ENCODE measurements at regions not wholly inside any gene's neighbourhood (a gene's known extent, or its start where the extent isn't known, plus 50 kb on each side); places are given as distances from the start of the nearest gene placed in this dataset.

DNA sequence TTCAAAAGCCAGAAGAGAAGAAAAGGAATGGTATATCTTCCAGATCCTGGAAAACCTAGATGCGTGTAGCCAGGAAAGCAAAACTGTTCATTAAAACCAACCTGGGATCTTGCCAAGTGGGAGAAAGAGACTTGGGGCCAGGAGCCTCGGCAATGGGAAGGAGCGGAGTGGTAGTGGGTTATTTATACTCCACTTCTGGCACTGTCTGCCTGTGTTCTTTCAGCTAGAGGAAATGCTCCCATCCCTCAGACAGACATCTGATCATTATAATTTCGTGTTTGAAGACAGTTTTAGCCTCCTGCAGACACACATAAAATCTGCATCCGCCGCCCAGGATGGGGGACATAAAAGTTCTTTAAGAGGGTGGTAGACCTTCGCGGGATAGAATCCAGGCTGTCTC is 421.6 kb downstream of the RPS24 start:
- Histone ChIP-seq H3K4me3 (ENCODE audit: low read length in 3 of 3) (no peak overlapping the region), H3K27me3 (ENCODE audit: control insufficient read depth in 3 of 3, insufficient read depth in 3 of 3, low read length in 3 of 3) (peaks cover 0 to 6% (median 0%) of the 10 kb centered on the region in 3 donors), H3K27ac (ENCODE audit: low read depth, low read length) (no peak overlapping the region), H3K36me3 (ENCODE audit: control insufficient read depth in 3 of 3, insufficient read depth in 3 of 3, low read length in 3 of 3) (no peaks in the 10 kb centered on the region), H3K4me1 (ENCODE audit: control insufficient read depth in 3 of 3, insufficient read depth in 3 of 3, low read length in 3 of 3) (peaks cover 0 to 3% (median 0%) of the 10 kb centered on the region in 3 donors), H3K9me3 (ENCODE audit: control insufficient read depth in 3 of 3, low read length in 3 of 3) (no peaks in the 10 kb centered on the region), H3K9ac (ENCODE audit: low read depth in 1 of 3, low read length in 3 of 3) (no peak overlapping the region)

DNA sequence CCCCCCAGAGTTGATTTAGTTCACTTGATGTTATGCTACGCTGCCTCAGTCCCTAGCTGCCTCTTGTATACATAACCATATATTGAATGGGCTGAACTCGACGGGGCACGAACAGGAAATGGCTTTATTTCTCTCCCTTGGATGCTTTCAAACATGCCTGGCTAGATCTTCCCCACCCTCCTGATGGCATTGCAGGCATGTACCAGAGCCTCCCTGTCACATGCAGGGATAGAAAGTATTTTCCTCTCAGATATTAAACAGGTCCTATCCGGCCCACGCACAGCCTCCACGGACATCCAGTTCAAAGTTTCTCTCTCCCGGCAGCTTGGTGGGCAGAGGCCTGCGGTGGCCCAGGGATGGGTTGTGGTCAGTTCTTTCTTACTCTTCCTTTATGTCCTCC is 422.1 kb downstream of the RPS24 start:
- Histone ChIP-seq H3K27ac (ENCODE audit: low read depth, low read length) (no peak overlapping the region), H3K27me3 (ENCODE audit: control insufficient read depth in 3 of 3, insufficient read depth in 3 of 3, low read length in 3 of 3) (peaks cover 0 to 5% (median 0%) of the 10 kb centered on the region in 3 donors), H3K9ac (ENCODE audit: low read depth in 1 of 3, low read length in 3 of 3) (no peak overlapping the region), H3K9me3 (ENCODE audit: control insufficient read depth in 3 of 3, low read length in 3 of 3) (no peaks in the 10 kb centered on the region), H3K4me3 (ENCODE audit: low read length in 3 of 3) (no peak overlapping the region), H3K4me1 (ENCODE audit: control insufficient read depth in 3 of 3, insufficient read depth in 3 of 3, low read length in 3 of 3) (peaks cover 0 to 3% (median 0%) of the 10 kb centered on the region in 3 donors), H3K36me3 (ENCODE audit: control insufficient read depth in 3 of 3, insufficient read depth in 3 of 3, low read length in 3 of 3) (no peaks in the 10 kb centered on the region)

DNA sequence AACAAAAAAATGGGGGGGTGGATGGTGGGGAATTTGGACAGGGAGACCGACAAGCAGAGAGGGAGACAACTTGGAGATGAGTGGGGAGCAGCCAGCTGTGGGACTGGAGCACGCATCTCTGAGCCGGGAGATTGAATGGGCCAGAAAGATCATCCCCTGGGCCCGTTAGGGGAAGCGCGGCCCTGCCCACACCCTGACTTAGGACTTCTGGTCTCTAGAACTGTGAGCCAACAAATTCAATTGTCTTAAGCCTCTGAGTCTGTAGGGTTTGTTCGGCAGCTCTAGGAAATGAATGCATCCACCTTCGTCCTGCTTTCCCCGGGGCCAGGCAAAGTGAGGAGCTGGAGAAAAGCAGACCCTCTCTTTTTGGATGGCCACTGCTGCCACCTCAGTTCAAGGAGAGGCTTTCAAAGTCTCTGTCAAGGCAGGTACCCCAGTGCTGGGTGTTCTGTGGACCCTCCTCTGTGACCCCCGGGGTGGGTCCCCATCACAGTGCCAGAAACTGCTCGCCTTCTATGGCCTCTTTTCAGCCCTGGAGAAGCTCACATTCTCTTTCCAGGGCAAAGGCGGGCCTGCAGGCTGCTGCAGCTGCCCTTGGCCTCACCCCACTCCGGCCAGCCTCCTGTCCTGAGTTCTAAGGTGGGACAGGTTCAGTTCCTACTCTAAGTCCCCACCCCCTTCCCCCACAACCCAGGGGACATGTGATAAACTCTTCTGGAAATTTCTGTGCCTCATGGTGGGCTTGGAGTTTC is 423.2 kb downstream of the RPS24 start:
- Histone ChIP-seq H3K4me3 (ENCODE audit: low read length in 3 of 3) (no peak overlapping the region), H3K4me1 (ENCODE audit: control insufficient read depth in 3 of 3, insufficient read depth in 3 of 3, low read length in 3 of 3) (no peaks in the 10 kb centered on the region), H3K27me3 (ENCODE audit: control insufficient read depth in 3 of 3, insufficient read depth in 3 of 3, low read length in 3 of 3) (peaks cover 0 to 3% (median 0%) of the 10 kb centered on the region in 3 donors), H3K9me3 (ENCODE audit: control insufficient read depth in 3 of 3, low read length in 3 of 3) (no peaks in the 10 kb centered on the region), H3K9ac (ENCODE audit: low read depth in 1 of 3, low read length in 3 of 3) (no peak overlapping the region), H3K27ac (ENCODE audit: low read depth, low read length) (no peak overlapping the region), H3K36me3 (ENCODE audit: control insufficient read depth in 3 of 3, insufficient read depth in 3 of 3, low read length in 3 of 3) (no peaks in the 10 kb centered on the region)

DNA sequence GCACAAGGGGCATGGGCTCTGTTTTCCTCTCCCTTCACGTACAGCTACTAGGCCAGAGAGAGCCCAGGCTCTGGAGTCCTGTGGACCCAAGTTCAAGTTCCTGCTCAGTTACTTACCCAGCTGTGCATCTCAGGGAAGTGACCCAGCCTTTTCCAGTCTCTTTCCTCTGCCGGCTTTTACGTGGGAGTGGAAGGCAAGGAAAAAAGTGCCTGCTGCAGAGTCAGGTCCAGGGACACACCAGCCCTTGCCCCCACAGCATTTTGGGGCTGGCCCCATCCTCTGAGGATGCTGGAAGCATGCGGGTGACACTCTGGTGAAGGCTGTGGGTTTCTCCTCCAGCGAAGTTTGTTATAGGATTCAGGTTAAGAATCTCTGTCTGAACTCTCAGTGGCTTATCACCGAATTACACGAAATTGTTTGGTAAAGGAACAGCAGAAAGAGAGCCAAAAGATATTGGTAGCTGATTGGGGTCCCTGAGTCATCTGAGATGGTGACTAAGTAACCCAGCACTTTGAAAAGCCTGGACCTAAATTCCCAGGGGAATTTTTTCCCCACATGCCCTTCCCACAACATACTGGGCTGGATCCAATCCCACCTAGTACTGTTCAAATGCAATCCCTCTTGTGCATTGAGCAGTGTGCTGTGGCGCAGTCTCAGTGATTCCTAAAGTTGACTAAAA is 424.3 kb downstream of the RPS24 start:
- Histone ChIP-seq H3K27ac (ENCODE audit: low read depth, low read length) (no peak overlapping the region), H3K4me1 (ENCODE audit: control insufficient read depth in 3 of 3, insufficient read depth in 3 of 3, low read length in 3 of 3) (no peaks in the 10 kb centered on the region), H3K36me3 (ENCODE audit: control insufficient read depth in 3 of 3, insufficient read depth in 3 of 3, low read length in 3 of 3) (no peaks in the 10 kb centered on the region), H3K27me3 (ENCODE audit: control insufficient read depth in 3 of 3, insufficient read depth in 3 of 3, low read length in 3 of 3) (peaks cover 0 to 4% (median 0%) of the 10 kb centered on the region in 3 donors), H3K9ac (ENCODE audit: low read depth in 1 of 3, low read length in 3 of 3) (no peak overlapping the region), H3K9me3 (ENCODE audit: control insufficient read depth in 3 of 3, low read length in 3 of 3) (no peaks in the 10 kb centered on the region), H3K4me3 (ENCODE audit: low read length in 3 of 3) (no peak overlapping the region)

DNA sequence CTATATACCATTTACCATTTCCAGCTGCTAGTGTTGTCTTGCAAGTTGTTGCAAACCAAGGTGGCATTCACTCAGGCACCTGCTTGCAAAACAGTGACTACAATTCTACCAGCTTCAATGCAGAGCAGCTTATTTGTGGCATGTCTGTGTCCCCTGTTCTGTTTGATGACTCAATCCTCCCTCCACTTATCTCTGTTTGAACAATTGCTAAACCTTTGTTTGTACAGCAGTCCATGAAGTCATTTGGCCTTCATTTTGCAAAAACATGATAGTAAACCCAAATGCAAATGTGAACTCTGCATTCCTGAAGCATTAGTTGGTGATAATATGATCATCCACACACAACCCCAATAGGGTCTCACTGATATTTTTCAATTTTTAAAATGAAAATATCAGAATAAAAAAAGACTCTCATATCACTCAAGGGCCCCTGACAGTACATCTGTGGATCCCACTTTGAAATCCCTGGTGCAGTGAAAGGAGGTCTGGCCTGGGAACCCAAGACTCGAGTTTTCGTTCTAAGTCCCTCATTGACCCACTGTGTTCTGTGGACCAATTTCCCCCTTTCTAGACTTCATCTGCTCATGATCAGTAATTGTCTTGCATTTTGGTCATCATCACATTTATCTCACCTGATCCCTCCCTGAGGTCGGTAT is 425.4 kb downstream of the RPS24 start:
- no peak overlapping the region for H3K9ac ChIP-seq (ENCODE audit: low read depth in 1 of 3, low read length in 3 of 3)
- no peaks in the 10 kb centered on the region for H3K4me1 ChIP-seq (ENCODE audit: control insufficient read depth in 3 of 3, insufficient read depth in 3 of 3, low read length in 3 of 3)
- H3K27me3 ChIP-seq (ENCODE audit: control insufficient read depth in 3 of 3, insufficient read depth in 3 of 3, low read length in 3 of 3) = peaks cover 0 to 4% (median 0%) of the 10 kb centered on the region in 3 donors
- no peak overlapping the region for H3K4me3 ChIP-seq (ENCODE audit: low read length in 3 of 3)
- H3K9me3 ChIP-seq (ENCODE audit: control insufficient read depth in 3 of 3, low read length in 3 of 3) = no peaks in the 10 kb centered on the region
- no peaks in the 10 kb centered on the region for H3K36me3 ChIP-seq (ENCODE audit: control insufficient read depth in 3 of 3, insufficient read depth in 3 of 3, low read length in 3 of 3)
- H3K27ac ChIP-seq (ENCODE audit: low read depth, low read length) = no peak overlapping the region

DNA sequence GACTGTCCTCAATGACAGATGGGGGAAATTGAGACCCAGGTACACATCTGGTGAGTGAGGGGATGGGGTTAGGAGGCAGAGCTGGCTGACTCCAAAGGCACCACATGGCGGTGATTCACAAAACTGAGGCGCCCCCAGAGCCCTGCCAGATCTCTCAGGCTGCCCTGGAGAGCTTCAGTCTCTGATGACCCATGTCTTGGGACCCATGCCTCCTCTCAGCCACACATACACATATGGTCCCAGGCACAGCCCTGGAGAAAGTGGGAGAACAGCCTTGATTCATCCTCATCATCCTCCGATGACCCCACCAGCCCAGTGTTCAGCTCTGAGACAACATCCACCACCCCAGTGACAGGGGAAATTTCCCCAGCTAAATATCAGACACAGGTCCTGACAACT is 426.0 kb downstream of the RPS24 start:
- Histone ChIP-seq H3K36me3 (ENCODE audit: control insufficient read depth in 3 of 3, insufficient read depth in 3 of 3, low read length in 3 of 3) (no peaks in the 10 kb centered on the region), H3K9me3 (ENCODE audit: control insufficient read depth in 3 of 3, low read length in 3 of 3) (no peaks in the 10 kb centered on the region), H3K27me3 (ENCODE audit: control insufficient read depth in 3 of 3, insufficient read depth in 3 of 3, low read length in 3 of 3) (peaks cover 0 to 4% (median 0%) of the 10 kb centered on the region in 3 donors), H3K9ac (ENCODE audit: low read depth in 1 of 3, low read length in 3 of 3) (no peak overlapping the region), H3K4me1 (ENCODE audit: control insufficient read depth in 3 of 3, insufficient read depth in 3 of 3, low read length in 3 of 3) (no peaks in the 10 kb centered on the region), H3K4me3 (ENCODE audit: low read length in 3 of 3) (no peak overlapping the region), H3K27ac (ENCODE audit: low read depth, low read length) (no peak overlapping the region)

DNA sequence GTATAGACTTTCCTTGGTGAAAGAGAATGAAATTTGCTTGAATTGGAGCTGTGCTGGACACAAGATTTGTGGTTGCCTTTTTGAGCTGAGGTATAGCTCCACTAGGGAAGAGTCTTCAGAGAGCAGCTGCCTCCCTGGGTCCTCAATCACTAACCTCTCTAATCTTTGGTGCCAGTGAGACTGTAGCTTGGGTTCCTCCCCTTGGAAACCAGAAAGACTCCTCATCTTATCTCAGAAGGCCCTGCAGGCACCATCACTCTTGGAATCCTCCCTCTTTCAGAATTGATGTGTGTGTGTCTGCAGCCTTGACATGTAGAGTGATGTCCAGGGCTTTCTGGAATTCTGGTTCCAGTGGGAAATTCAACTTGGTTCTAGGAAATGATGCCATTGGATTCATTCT is 426.5 kb downstream of the RPS24 start:
- H3K4me3 ChIP-seq (ENCODE audit: low read length in 3 of 3) = no peak overlapping the region
- no peaks in the 10 kb centered on the region for H3K36me3 ChIP-seq (ENCODE audit: control insufficient read depth in 3 of 3, insufficient read depth in 3 of 3, low read length in 3 of 3)
- H3K27ac ChIP-seq (ENCODE audit: low read depth, low read length) = no peak overlapping the region
- no peaks in the 10 kb centered on the region for H3K9me3 ChIP-seq (ENCODE audit: control insufficient read depth in 3 of 3, low read length in 3 of 3)
- H3K4me1 ChIP-seq (ENCODE audit: control insufficient read depth in 3 of 3, insufficient read depth in 3 of 3, low read length in 3 of 3) = no peaks in the 10 kb centered on the region
- H3K27me3 ChIP-seq (ENCODE audit: control insufficient read depth in 3 of 3, insufficient read depth in 3 of 3, low read length in 3 of 3) = peaks cover 0 to 2% (median 0%) of the 10 kb centered on the region in 3 donors
- no peak overlapping the region for H3K9ac ChIP-seq (ENCODE audit: low read depth in 1 of 3, low read length in 3 of 3)

DNA sequence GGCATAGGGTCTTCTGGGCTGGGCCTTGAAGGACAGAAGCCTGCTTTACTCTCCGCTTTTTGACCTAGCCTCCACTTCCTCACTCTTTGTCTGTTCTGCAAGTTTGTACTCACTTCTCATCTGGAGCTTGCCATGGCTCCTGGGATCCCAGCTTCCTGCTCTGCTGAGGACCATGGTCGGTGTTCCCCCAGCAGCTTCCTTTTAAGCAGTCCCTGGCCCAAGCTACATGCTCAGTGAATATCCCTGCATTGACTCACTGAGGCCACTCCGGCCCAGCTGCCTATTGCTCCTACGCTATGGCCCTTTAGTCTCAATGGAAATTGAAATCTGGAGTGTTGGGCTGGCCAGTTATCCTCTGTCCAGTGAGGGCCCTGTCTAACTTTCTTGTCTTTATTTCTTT is 427.7 kb downstream of the RPS24 start:
- no peak overlapping the region for H3K9ac ChIP-seq (ENCODE audit: low read depth in 1 of 3, low read length in 3 of 3)
- no peak overlapping the region for H3K27ac ChIP-seq (ENCODE audit: low read depth, low read length)
- no peaks in the 10 kb centered on the region for H3K9me3 ChIP-seq (ENCODE audit: control insufficient read depth in 3 of 3, low read length in 3 of 3)

DNA sequence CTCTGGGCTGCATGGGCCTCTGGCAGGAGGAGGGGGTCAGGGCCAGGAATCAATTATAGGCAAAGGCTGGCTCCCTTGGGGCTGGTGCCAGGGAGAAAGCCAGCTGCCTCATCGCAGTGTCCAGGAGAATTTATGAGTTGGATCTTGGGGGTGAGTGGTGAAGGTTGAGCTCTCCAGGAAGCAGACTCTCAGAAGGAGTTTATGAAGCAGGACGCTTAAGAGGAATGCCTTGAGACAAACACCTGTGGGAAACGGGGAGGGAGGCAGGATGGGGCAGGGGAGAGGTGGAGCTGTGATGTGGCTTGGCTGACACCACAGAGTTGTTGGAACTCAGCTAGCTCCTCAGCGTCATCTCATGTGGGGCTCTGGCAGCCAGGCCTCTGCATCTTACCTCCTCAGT is 428.5 kb downstream of the RPS24 start:
- H3K9me3 ChIP-seq (ENCODE audit: control insufficient read depth in 3 of 3, low read length in 3 of 3) = no peaks in the 10 kb centered on the region
- H3K27me3 ChIP-seq (ENCODE audit: control insufficient read depth in 3 of 3, insufficient read depth in 3 of 3, low read length in 3 of 3) = peaks cover 0 to 2% (median 0%) of the 10 kb centered on the region in 3 donors
- H3K27ac ChIP-seq (ENCODE audit: low read depth, low read length) = no peak overlapping the region
- H3K4me3 ChIP-seq (ENCODE audit: low read length in 3 of 3) = no peak overlapping the region
- no peaks in the 10 kb centered on the region for H3K36me3 ChIP-seq (ENCODE audit: control insufficient read depth in 3 of 3, insufficient read depth in 3 of 3, low read length in 3 of 3)
- H3K9ac ChIP-seq (ENCODE audit: low read depth in 1 of 3, low read length in 3 of 3) = no peak overlapping the region
- no peaks in the 10 kb centered on the region for H3K4me1 ChIP-seq (ENCODE audit: control insufficient read depth in 3 of 3, insufficient read depth in 3 of 3, low read length in 3 of 3)

More for the DNA sequence above, 427.7 kb downstream of the RPS24 start:
- H3K36me3 ChIP-seq (ENCODE audit: control insufficient read depth in 3 of 3, insufficient read depth in 3 of 3, low read length in 3 of 3) = no peaks in the 10 kb centered on the region
- peaks cover 0 to 2% (median 0%) of the 10 kb centered on the region in 3 donors for H3K27me3 ChIP-seq (ENCODE audit: control insufficient read depth in 3 of 3, insufficient read depth in 3 of 3, low read length in 3 of 3)
- H3K4me3 ChIP-seq (ENCODE audit: low read length in 3 of 3) = no peak overlapping the region
- H3K4me1 ChIP-seq (ENCODE audit: control insufficient read depth in 3 of 3, insufficient read depth in 3 of 3, low read length in 3 of 3) = no peaks in the 10 kb centered on the region

DNA sequence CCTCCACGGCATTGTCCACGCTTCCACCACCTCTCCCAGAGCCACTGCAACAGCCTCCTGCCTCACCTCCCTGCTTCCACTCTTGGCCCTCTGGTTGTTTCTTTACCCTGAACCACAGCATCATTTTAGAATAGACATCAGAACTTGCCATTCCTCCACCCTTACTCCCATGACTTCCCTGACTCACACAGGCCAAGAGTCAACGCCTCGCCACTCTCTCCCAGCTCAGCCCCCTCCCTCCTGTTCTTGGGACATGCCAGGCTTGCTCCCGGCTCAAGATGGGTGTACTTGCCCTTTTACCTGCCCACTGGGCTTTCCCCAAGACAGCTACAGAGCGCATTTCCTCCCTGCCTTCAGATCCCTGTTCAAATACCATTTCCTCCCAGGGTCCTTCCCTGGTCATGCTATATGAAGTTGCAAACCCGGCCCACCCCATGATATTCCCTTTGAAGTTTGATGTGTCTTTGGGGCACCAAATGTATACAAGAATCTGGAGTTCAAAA is 429.1 kb downstream of the RPS24 start:
- H3K9ac ChIP-seq (ENCODE audit: low read depth in 1 of 3, low read length in 3 of 3) = no peak overlapping the region
- H3K27me3 ChIP-seq (ENCODE audit: control insufficient read depth in 3 of 3, insufficient read depth in 3 of 3, low read length in 3 of 3) = peaks cover 0 to 2% (median 0%) of the 10 kb centered on the region in 3 donors

More for the DNA sequence above, 429.1 kb downstream of the RPS24 start:
- no peak overlapping the region for H3K4me3 ChIP-seq (ENCODE audit: low read length in 3 of 3)
- no peaks in the 10 kb centered on the region for H3K4me1 ChIP-seq (ENCODE audit: control insufficient read depth in 3 of 3, insufficient read depth in 3 of 3, low read length in 3 of 3)
- H3K27ac ChIP-seq (ENCODE audit: low read depth, low read length) = no peak overlapping the region
- no peaks in the 10 kb centered on the region for H3K36me3 ChIP-seq (ENCODE audit: control insufficient read depth in 3 of 3, insufficient read depth in 3 of 3, low read length in 3 of 3)
- no peaks in the 10 kb centered on the region for H3K9me3 ChIP-seq (ENCODE audit: control insufficient read depth in 3 of 3, low read length in 3 of 3)
